C4-2B (cell line): ENCODE measurements at regions not wholly inside any gene's neighbourhood (a gene's known extent, or its start where the extent isn't known, plus 50 kb on each side); places are given as distances from the start of the nearest gene placed in this dataset.

Experiments
- CTCF ChIP-seq: fragments of 450-650 bp; conservative IDR thresholded peaks from 2 replicates; pipeline ENCODE4 v1.5.1; 2017; ENCODE audit warnings: mild to moderate bottlenecking
- ZFX ChIP-seq: fragments of 450-650 bp; IDR thresholded peaks from 2 replicates; pipeline ENCODE4 v1.6.1; 2017

DNA sequence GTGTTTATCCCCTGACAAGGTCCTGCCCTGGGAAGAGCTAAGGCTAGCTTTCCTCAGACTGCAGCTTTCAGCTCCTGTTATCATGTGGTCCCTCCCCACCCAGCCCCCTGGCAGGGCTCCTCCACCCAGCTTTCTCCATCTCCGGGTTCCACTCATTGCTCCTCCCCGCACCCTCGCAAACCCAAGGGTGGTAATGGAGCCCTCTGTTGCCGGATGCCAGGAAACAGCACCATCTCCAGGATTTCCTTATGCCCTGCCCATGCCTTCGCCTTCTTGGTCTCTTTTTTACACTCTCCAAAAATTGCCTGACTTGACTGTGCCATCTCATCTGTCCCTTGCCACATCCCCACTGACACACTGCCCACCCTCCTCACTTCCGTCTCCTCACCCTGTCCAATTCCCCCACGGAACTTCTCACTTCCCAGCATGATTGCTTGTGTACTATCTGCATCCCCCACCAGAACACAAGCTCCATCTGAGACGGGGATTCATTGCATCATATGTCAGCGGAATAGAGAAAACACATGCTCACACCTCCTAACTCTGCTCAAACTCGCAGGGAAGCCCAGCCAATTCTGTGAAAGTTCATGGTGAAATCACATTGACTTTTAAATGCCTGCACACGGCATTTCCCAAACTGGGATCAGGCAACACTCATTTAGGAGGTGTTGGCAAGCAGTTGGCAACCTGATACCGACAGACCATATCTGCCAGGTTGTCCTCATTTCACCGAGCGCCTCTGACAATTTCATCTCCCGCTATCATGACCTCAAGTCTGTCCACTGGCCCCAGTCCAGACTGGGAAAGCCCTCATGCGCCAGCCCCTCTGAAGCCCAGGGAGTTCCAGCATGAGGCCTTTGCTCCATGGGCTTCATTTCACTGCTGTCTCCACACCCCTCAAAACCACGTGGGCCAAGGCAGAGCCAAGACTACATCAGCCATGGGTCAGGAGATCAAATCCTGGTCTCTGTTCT is 201.1 kb downstream of the MATN1 start:
- no peak for TF ChIP-seq CTCF
- TF ChIP-seq ZFX, result no peak
